A549 (cell line): ENCODE measurements at regions not wholly inside any gene's neighbourhood (a gene's known extent, or its start where the extent isn't known, plus 50 kb on each side); places are given as distances from the start of the nearest gene placed in this dataset.

Source experiments
- ATAC-seq, 2 experiments: fragments of 200-7000 bp in 1 of 2; fragments of >200 bp in 1 of 2; cut with Nextera tagmentation in 1 of 2; cut with Tn5 transposase in 1 of 2; 3 replicates each; pipeline versions ENCODE4 v1.8.0 to v1.9.1; 2018 to 2020; ENCODE audit warnings: mild to moderate bottlenecking in 1 of 2, moderate library complexity in 1 of 2
- CTCF ChIA-PET: fragments of 300-600 bp; sonication (Branson Sonifier 250); formaldehyde crosslinking; extraction: SDS; loops from one replicate; lab custom pipeline; 2021; ENCODE audit warnings: antibody characterized with exemption, inconsistent platforms; lab: Yijun Ruan, JAX
- POLR2A ChIA-PET: fragments of 350-600 bp; formaldehyde crosslinking; extraction: SDS; loops from one replicate; lab custom pipeline; 2021; ENCODE audit warnings: antibody characterized with exemption, inconsistent platforms; lab: Yijun Ruan, JAX
- DNase-seq, 2 experiments: peaks; one replicate each; pipeline versions ENCODE4 v3.0.0 to v3.0.0-alpha.2; 2011 to 2016; ENCODE audit warnings: low read depth in 1 of 2, low spot score in 1 of 2
- FAIRE-seq: peaks from 2 replicates; lab custom pipeline; 2011; peaks lifted over from hg19 to GRCh38; lab: Jason Lieb, UNC
- H3K27ac ChIP-seq, 2 experiments: fragments of >200 bp; sonication (Bioruptor Twin); formaldehyde crosslinking; 3 replicates each; pipeline ENCODE4 v1.5.1; 2016 to 2017
- H3K4me1 ChIP-seq: fragments of >200 bp; sonication (Bioruptor Twin); formaldehyde crosslinking; 3 replicates; pipeline ENCODE4 v1.6.1; 2016
- H3K4me2 ChIP-seq: fragments of >200 bp; sonication (Bioruptor Twin); formaldehyde crosslinking; 3 replicates; pipeline ENCODE4 v1.6.1; 2016
- H3K4me3 ChIP-seq: fragments of >200 bp; sonication (Bioruptor Twin); formaldehyde crosslinking; 3 replicates; pipeline ENCODE4 v1.5.1; 2016
- H3K9me3 ChIP-seq: fragments of >200 bp; sonication (Bioruptor Twin); formaldehyde crosslinking; 3 replicates; pipeline ENCODE4 v1.6.1; 2016
- BHLHE40 ChIP-seq: IDR thresholded peaks from 2 replicates; pipeline ENCODE4 v1.6.1; 2012; ENCODE audit warnings: low read depth, low read length, inconsistent platforms
- CBX2 ChIP-seq: fragments of 200-600 bp; sonication (generic); IDR thresholded peaks from 2 replicates; pipeline ENCODE4 v1.6.1; 2016; ENCODE audit warnings: low read depth, mild to moderate bottlenecking, borderline replicate concordance
- EHMT2 ChIP-seq: fragments of 200-600 bp; sonication (generic); IDR thresholded peaks from 2 replicates; pipeline ENCODE4 v1.6.1; 2016; ENCODE audit warnings: antibody characterized with exemption, low read depth, mild to moderate bottlenecking, moderate library complexity
- FOSB ChIP-seq: fragments of 250-450 bp; sonication (Bioruptor Pico); IDR thresholded peaks from 2 replicates; pipeline ENCODE4 v1.5.0; 2020; ENCODE audit warnings: mild to moderate bottlenecking, moderate library complexity
- GATA3 ChIP-seq: IDR thresholded peaks from 2 replicates; pipeline ENCODE4 v1.6.1; 2012; ENCODE audit warnings: borderline replicate concordance
- HEYL ChIP-seq: fragments of 250-450 bp; sonication (Bioruptor Pico); IDR thresholded peaks from 2 replicates; pipeline ENCODE4 v1.8.0; 2021; ENCODE audit warnings: mild to moderate bottlenecking, moderate library complexity
- JUNB ChIP-seq: fragments of >200 bp; sonication (Bioruptor Twin); formaldehyde crosslinking; IDR thresholded peaks from 2 replicates; pipeline ENCODE4 v1.6.1; 2016
- MYC ChIP-seq: IDR thresholded peaks from 2 replicates; pipeline ENCODE4 v1.6.1; 2012; ENCODE audit warnings: mild to moderate bottlenecking, inconsistent platforms, low read length, improper control_type of control experiment, borderline replicate concordance
- POLR2AphosphoS2 ChIP-seq: conservative IDR thresholded peaks from 2 replicates; pipeline ENCODE4 v1.6.1; 2012; ENCODE audit warnings: low read length, improper control_type of control experiment, inconsistent platforms
- RAD21 ChIP-seq, 2 experiments: fragments of >200 bp in 1 of 2; sonication (Bioruptor Twin) in 1 of 2; formaldehyde crosslinking in 1 of 2; IDR thresholded peaks in 1 of 2; conservative IDR thresholded peaks in 1 of 2; 2 replicates in 1 of 2; 3 replicates in 1 of 2; pipeline ENCODE4 v1.6.1; 2012 to 2018; ENCODE audit warnings: inconsistent platforms in 1 of 2
- RARB ChIP-seq: fragments of 250-450 bp; sonication (Bioruptor Pico); IDR thresholded peaks from 2 replicates; pipeline ENCODE4 v1.8.0; 2021; ENCODE audit warnings: mild to moderate bottlenecking, moderate library complexity
- RNF2 ChIP-seq: fragments of 200-600 bp; sonication (generic); IDR thresholded peaks from 2 replicates; pipeline ENCODE4 v1.6.1; 2016; ENCODE audit warnings: low read depth, mild to moderate bottlenecking, antibody characterized with exemption, moderate library complexity, borderline replicate concordance
- TFCP2L1 ChIP-seq: fragments of 250-450 bp; sonication (Bioruptor Pico); IDR thresholded peaks from 2 replicates; pipeline ENCODE4 v1.5.0; 2021; ENCODE audit warnings: mild to moderate bottlenecking
- TP53 ChIP-seq: fragments of 250-450 bp; sonication (Bioruptor Pico); IDR thresholded peaks from 2 replicates; pipeline ENCODE4 v1.5.0; 2021; ENCODE audit warnings: mild to moderate bottlenecking, moderate library complexity
- ZC3H11A ChIP-seq: fragments of 450-650 bp; IDR thresholded peaks from 2 replicates; pipeline ENCODE4 v1.6.1; 2014; ENCODE audit warnings: antibody characterized with exemption, mild to moderate bottlenecking
- ZNF302 ChIP-seq: fragments of 250-450 bp; sonication (Bioruptor Pico); IDR thresholded peaks from 2 replicates; pipeline ENCODE4 v1.9.0; 2021; ENCODE audit warnings: inconsistent platforms, mild to moderate bottlenecking, moderate library complexity
- ZSCAN20 ChIP-seq: fragments of 250-450 bp; sonication (Bioruptor Pico); IDR thresholded peaks from 2 replicates; pipeline ENCODE4 v1.8.0; 2022; ENCODE audit warnings: mild to moderate bottlenecking, moderate library complexity
- WGBS: methylation state at CpG from one replicate; pipeline ENCODE4 v1.1.6; 2017; ENCODE audit errors: missing lambda C conversion rate; 5-methylcytosine and 5-hydroxymethylcytosine counted together
- TF ChIP-seq, protein P1 (sequence below): fragments of 450-650 bp; IDR thresholded peaks from 2 replicates; pipeline ENCODE4 v1.6.1; 2014; ENCODE audit warnings: antibody characterized with exemption
- TF ChIP-seq, protein P2 (sequence below): fragments of >200 bp; sonication (Bioruptor Twin); formaldehyde crosslinking; IDR thresholded peaks from 3 replicates; pipeline ENCODE4 v1.6.1; 2016
- TF ChIP-seq, protein P3 (sequence below): IDR thresholded peaks from 2 replicates; pipeline ENCODE4 v1.6.1; 2012; ENCODE audit warnings: low read depth, borderline replicate concordance
- TF ChIP-seq, protein P4 (sequence below): fragments of 250-450 bp; sonication (Bioruptor Pico); IDR thresholded peaks from 2 replicates; pipeline ENCODE4 v1.5.0; 2020; ENCODE audit warnings: low read depth, mild to moderate bottlenecking, moderate library complexity
- TF ChIP-seq, protein P5 (sequence below): IDR thresholded peaks from 2 replicates; pipeline ENCODE4 v1.6.1; 2012
- TF ChIP-seq, protein P6 (sequence below): fragments of 250-450 bp; sonication (Bioruptor Pico); IDR thresholded peaks from 2 replicates; pipeline ENCODE4 v1.5.0; 2021; ENCODE audit warnings: mild to moderate bottlenecking, moderate library complexity, borderline replicate concordance

DNA sequence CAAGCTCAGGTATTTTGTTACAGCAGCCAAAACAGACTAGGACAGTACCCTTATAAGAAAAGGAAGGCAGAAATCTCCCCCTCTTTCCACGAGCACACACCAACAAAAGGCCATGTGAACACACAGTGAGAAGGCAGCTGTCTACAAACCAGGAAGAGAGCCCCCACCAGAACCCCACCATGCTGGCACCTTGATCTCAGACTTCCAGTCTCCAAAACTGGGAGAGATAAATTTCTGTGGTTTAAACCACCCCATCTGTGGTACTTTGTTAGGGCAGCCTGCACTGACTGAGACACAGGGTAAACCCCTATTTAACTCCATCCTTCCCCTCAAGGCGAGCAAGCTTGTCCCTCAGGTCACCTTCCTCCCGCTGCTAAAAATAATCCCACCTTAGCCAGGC lies 475.8 kb upstream of the JARID2 start:
- TF ChIP-seq BHLHE40, result no peak
- TF ChIP-seq, protein P1, sequence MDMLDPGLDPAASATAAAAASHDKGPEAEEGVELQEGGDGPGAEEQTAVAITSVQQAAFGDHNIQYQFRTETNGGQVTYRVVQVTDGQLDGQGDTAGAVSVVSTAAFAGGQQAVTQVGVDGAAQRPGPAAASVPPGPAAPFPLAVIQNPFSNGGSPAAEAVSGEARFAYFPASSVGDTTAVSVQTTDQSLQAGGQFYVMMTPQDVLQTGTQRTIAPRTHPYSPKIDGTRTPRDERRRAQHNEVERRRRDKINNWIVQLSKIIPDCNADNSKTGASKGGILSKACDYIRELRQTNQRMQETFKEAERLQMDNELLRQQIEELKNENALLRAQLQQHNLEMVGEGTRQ, result no peak
- TF ChIP-seq, protein P2, sequence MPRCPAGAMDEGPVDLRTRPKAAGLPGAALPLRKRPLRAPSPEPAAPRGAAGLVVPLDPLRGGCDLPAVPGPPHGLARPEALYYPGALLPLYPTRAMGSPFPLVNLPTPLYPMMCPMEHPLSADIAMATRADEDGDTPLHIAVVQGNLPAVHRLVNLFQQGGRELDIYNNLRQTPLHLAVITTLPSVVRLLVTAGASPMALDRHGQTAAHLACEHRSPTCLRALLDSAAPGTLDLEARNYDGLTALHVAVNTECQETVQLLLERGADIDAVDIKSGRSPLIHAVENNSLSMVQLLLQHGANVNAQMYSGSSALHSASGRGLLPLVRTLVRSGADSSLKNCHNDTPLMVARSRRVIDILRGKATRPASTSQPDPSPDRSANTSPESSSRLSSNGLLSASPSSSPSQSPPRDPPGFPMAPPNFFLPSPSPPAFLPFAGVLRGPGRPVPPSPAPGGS, result no peak
- TF ChIP-seq FOSB (CRISPR knock-in tag), result no peak
- H3K4me1 ChIP-seq, result peaks cover 27% of the 10 kb centered on the region
- WGBS, result 91% methylated on average over 3 of the region's 3 CpGs
- H3K4me3 ChIP-seq, result no peak overlapping the region
- 0 out of 6 replicates have a peak overlapping the region, but pooled peaks of 1 of the 2 experiments have one; percentile 34 for H3K27ac ChIP-seq
- ChIA-PET CTCF (no interaction called here), POLR2A (no interaction called here)
- FAIRE-seq, result no peak
- no peak overlapping the region for H3K4me2 ChIP-seq
- DNase-seq, result no peak
- no peaks in the 10 kb centered on the region for H3K9me3 ChIP-seq
- ATAC-seq, result no peak

DNA sequence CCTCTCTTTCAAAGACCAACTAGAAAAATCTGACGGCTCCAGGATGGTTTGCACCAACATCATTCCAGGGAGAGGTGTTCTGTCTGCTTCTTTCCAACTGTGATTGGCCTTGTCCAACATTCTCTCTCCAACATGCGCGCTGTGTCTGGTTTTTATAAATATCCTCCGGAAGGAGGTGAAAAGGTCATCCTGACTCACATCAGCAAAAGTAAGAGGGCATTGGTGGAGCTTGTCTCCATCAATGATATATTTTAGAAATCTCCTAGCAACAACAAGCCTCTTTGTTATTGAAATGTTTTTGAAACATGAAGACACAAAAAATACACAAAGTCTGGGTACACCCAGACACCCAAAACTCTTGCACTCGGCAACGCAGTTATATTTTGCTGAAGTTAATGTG lies 475.3 kb upstream of the JARID2 start:
- 90% methylated on average over 6 of the region's 6 CpGs for WGBS
- no peak for FAIRE-seq
- ChIA-PET CTCF (no interaction called here), POLR2A (no interaction called here)
- Histone ChIP-seq H3K27ac (no peak overlapping the region), H3K4me1 (peaks cover 21% of the 10 kb centered on the region), H3K9me3 (no peaks in the 10 kb centered on the region), H3K4me3 (no peak overlapping the region), H3K4me2 (no peak overlapping the region)
- TF ChIP-seq MYC, result no peak
- no peak for TF ChIP-seq ZSCAN20
- no peak for TF ChIP-seq HEYL (CRISPR knock-in tag)
- no peak for TF ChIP-seq RNF2
- no peak for TF ChIP-seq CBX2
- no peak for TF ChIP-seq GATA3
- no peak for TF ChIP-seq RARB (CRISPR knock-in tag)
- TF ChIP-seq EHMT2, result no peak
- no peak for TF ChIP-seq POLR2AphosphoS2
- TF ChIP-seq, protein P3, sequence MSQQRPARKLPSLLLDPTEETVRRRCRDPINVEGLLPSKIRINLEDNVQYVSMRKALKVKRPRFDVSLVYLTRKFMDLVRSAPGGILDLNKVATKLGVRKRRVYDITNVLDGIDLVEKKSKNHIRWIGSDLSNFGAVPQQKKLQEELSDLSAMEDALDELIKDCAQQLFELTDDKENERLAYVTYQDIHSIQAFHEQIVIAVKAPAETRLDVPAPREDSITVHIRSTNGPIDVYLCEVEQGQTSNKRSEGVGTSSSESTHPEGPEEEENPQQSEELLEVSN, result no peak
- TF ChIP-seq RAD21 (conservative IDR thresholded peaks at IDR 0.05 in 1 of 2, IDR thresholded peaks at IDR 0.05 in 1 of 2), result no peak
- TF ChIP-seq ZNF302 (CRISPR knock-in tag), result no peak
- no peak for TF ChIP-seq TFCP2L1 (CRISPR knock-in tag)
- peak in 1 of 2 experiments; percentile 18 for DNase-seq
- no peak; a peak in 1 of 6 replicates for ATAC-seq

DNA sequence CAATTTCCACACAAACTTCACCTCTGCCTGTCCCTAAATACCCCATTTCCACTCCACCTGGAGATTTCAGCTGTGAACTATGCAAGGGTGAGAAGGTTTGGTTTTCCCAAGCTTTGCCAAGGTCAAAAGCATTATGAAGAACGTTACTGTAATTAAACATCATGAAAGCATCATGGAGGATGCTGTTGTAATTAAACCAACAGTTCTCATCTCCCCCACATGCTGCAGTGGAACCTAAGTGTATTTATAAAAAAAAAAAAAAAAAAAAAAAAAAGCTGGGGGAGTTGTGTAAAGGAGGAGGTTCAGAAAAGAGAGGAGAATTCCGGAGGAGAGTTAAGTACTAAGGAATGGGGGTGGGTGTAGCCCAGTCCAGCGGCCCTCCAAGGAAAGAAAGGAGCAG lies 474.9 kb upstream of the JARID2 start:
- no peak overlapping the region for H3K4me2 ChIP-seq
- DNase-seq (no peak), ATAC-seq (no peak), FAIRE-seq (no peak)
- H3K4me3 ChIP-seq, result no peak overlapping the region
- TF ChIP-seq HEYL (CRISPR knock-in tag) (no peak), ZC3H11A (no peak), POLR2AphosphoS2 (no peak), ZSCAN20 (no peak), JUNB (no peak), TP53 (CRISPR knock-in tag) (no peak)
- TF ChIP-seq, protein P4, sequence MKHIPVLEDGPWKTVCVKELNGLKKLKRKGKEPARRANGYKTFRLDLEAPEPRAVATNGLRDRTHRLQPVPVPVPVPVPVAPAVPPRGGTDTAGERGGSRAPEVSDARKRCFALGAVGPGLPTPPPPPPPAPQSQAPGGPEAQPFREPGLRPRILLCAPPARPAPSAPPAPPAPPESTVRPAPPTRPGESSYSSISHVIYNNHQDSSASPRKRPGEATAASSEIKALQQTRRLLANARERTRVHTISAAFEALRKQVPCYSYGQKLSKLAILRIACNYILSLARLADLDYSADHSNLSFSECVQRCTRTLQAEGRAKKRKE, result no peak
- TF ChIP-seq, protein P5, sequence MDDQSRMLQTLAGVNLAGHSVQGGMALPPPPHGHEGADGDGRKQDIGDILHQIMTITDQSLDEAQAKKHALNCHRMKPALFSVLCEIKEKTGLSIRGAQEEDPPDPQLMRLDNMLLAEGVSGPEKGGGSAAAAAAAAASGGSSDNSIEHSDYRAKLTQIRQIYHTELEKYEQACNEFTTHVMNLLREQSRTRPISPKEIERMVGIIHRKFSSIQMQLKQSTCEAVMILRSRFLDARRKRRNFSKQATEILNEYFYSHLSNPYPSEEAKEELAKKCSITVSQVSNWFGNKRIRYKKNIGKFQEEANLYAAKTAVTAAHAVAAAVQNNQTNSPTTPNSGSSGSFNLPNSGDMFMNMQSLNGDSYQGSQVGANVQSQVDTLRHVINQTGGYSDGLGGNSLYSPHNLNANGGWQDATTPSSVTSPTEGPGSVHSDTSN, result no peak
- TF ChIP-seq, protein P6, sequence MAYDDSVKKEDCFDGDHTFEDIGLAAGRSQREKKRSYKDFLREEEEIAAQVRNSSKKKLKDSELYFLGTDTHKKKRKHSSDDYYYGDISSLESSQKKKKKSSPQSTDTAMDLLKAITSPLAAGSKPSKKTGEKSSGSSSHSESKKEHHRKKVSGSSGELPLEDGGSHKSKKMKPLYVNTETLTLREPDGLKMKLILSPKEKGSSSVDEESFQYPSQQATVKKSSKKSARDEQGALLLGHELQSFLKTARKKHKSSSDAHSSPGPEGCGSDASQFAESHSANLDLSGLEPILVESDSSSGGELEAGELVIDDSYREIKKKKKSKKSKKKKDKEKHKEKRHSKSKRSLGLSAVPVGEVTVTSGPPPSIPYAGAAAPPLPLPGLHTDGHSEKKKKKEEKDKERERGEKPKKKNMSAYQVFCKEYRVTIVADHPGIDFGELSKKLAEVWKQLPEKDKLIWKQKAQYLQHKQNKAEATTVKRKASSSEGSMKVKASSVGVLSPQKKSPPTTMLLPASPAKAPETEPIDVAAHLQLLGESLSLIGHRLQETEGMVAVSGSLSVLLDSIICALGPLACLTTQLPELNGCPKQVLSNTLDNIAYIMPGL, result no peak
- ChIA-PET CTCF (no interaction called here), POLR2A (no interaction called here)
- H3K4me1 ChIP-seq, result peaks cover 19% of the 10 kb centered on the region
- H3K27ac ChIP-seq, result no peak overlapping the region; a peak in 2 of 6 replicates
- peaks cover 1% of the 10 kb centered on the region; the same call in 1 of the 3 replicates for H3K9me3 ChIP-seq
- WGBS, result 73% methylated on average over 3 of the region's 3 CpGs
